IMR-90 (cell line): ENCODE measurements at regions not wholly inside any gene's neighbourhood (a gene's known extent, or its start where the extent isn't known, plus 50 kb on each side); places are given as distances from the start of the nearest gene placed in this dataset.

Source experiments
- ATAC-seq: fragments of 200-7000 bp; cut with Tn5 transposase; 2 replicates; pipeline ENCODE4 v1.9.1; 2020; ENCODE audit warnings: low read depth, mild to moderate bottlenecking, moderate library complexity
- BruUV-seq: library from RNA; stranded (reverse); fragments of 400-500 nt; replicated peaks from 2 replicates; lab custom pipeline; 2021; lab: Mats Ljungman, UMichigan
- CTCF ChIA-PET: fragments of 300-600 bp; formaldehyde crosslinking; extraction: SDS; loops from one replicate; lab custom pipeline; 2021; ENCODE audit warnings: antibody characterized with exemption; lab: Yijun Ruan, JAX
- POLR2A ChIA-PET: fragments of 300-600 bp; sonication (Branson Sonifier 250); formaldehyde crosslinking; loops from one replicate; lab custom pipeline; 2022; ENCODE audit warnings: antibody characterized with exemption; ENCODE audit not compliant: unreplicated experiment; lab: Charles Lee
- DNase-seq: peaks from one replicate; pipeline ENCODE4 v3.0.0; 2013
- H2AFZ ChIP-seq: replicated peaks from 2 replicates; pipeline ENCODE3; 2013; ENCODE audit warnings: low read length, mild to moderate bottlenecking; ENCODE audit not compliant: poor library complexity
- H2AK5ac ChIP-seq: 2 replicates; pipeline ENCODE4 v1.6.1; 2013; ENCODE audit warnings: low read depth, low read length, inconsistent platforms
- H2AK9ac ChIP-seq: replicated peaks from 2 replicates; pipeline ENCODE3; 2013; ENCODE audit warnings: mild to moderate bottlenecking, low read depth, low read length, moderate library complexity; ENCODE audit not compliant: poor library complexity
- H2BK120ac ChIP-seq: 2 replicates; pipeline ENCODE4 v1.6.1; 2013; ENCODE audit warnings: low read depth, low read length, inconsistent platforms
- H2BK15ac ChIP-seq: 3 replicates; pipeline ENCODE4 v1.6.1; 2013; ENCODE audit warnings: low read depth, low read length, inconsistent platforms
- H2BK20ac ChIP-seq: 2 replicates; pipeline ENCODE4 v1.6.1; 2013; ENCODE audit warnings: low read depth, mild to moderate bottlenecking, inconsistent platforms, low read length, moderate library complexity
- H2BK5ac ChIP-seq: 2 replicates; pipeline ENCODE4 v1.6.1; 2013; ENCODE audit warnings: mild to moderate bottlenecking, low read depth, low read length, inconsistent platforms; ENCODE audit not compliant: poor library complexity, severe bottlenecking
- H3K14ac ChIP-seq: replicated peaks from 2 replicates; pipeline ENCODE4 v1.6.1; 2013; ENCODE audit warnings: low read depth, low read length, inconsistent platforms
- H3K18ac ChIP-seq: 2 replicates; pipeline ENCODE4 v1.6.1; 2013; ENCODE audit warnings: low read depth, low read length, control low read depth
- H3K23ac ChIP-seq: 2 replicates; pipeline ENCODE4 v1.6.1; 2013; ENCODE audit warnings: low read depth, low read length, inconsistent platforms
- H3K27ac ChIP-seq: 2 replicates; pipeline ENCODE4 v1.5.1; 2013; ENCODE audit warnings: mild to moderate bottlenecking, control low read depth, low read length; ENCODE audit not compliant: insufficient read depth
- H3K27me3 ChIP-seq: 2 replicates; pipeline ENCODE4 v1.6.1; 2013; ENCODE audit warnings: low read length; ENCODE audit not compliant: control insufficient read depth, insufficient read depth
- H3K36me3 ChIP-seq: 2 replicates; pipeline ENCODE4 v1.6.1; 2013; ENCODE audit warnings: low read length, mixed read lengths; ENCODE audit not compliant: control insufficient read depth, insufficient read depth
- H3K4ac ChIP-seq: 2 replicates; pipeline ENCODE4 v1.6.1; 2013; ENCODE audit warnings: low read depth, low read length, inconsistent platforms
- H3K4me1 ChIP-seq: 2 replicates; pipeline ENCODE4 v1.6.1; 2013; ENCODE audit warnings: low read length, mixed read lengths; ENCODE audit not compliant: control insufficient read depth, insufficient read depth
- H3K4me2 ChIP-seq: 2 replicates; pipeline ENCODE4 v1.6.1; 2013; ENCODE audit warnings: low read depth, mild to moderate bottlenecking, control low read depth, low read length, moderate library complexity
- H3K4me3 ChIP-seq: 2 replicates; pipeline ENCODE4 v1.5.1; 2013; ENCODE audit warnings: low read depth, mild to moderate bottlenecking, control low read depth, low read length, moderate library complexity; ENCODE audit not compliant: insufficient read depth
- H3K56ac ChIP-seq: 2 replicates; pipeline ENCODE4 v1.6.1; 2013; ENCODE audit warnings: low read length, inconsistent platforms; ENCODE audit not compliant: insufficient read depth; ENCODE audit errors: extremely low read depth
- H3K79me1 ChIP-seq, 2 experiments: 2 replicates each; pipeline ENCODE4 v1.6.1; 2013; ENCODE audit warnings: low read length in 2 of 2, inconsistent platforms in 1 of 2, low read depth in 1 of 2
- H3K9ac ChIP-seq: 2 replicates; pipeline ENCODE4 v1.6.1; 2013; ENCODE audit warnings: low read depth, low read length, control low read depth
- H3K9me1 ChIP-seq: 2 replicates; pipeline ENCODE4 v1.6.1; 2013; ENCODE audit warnings: low read length, inconsistent platforms; ENCODE audit not compliant: insufficient read depth
- H3K9me3 ChIP-seq: 2 replicates; pipeline ENCODE4 v1.6.1; 2013; ENCODE audit warnings: low read length; ENCODE audit not compliant: control insufficient read depth, insufficient read depth
- H4K20me1 ChIP-seq: 2 replicates; pipeline ENCODE4 v1.6.1; 2013; ENCODE audit warnings: low read length, inconsistent platforms; ENCODE audit not compliant: insufficient read depth
- H4K5ac ChIP-seq: 2 replicates; pipeline ENCODE4 v1.6.1; 2013; ENCODE audit warnings: mild to moderate bottlenecking, low read depth, low read length, control low read depth
- H4K8ac ChIP-seq, 2 experiments: 2 replicates each; pipeline ENCODE4 v1.6.1; 2013; ENCODE audit warnings: low read depth in 2 of 2, low read length in 2 of 2, control low read depth in 1 of 2, inconsistent platforms in 1 of 2
- H4K91ac ChIP-seq: 2 replicates; pipeline ENCODE4 v1.6.1; 2013; ENCODE audit warnings: low read depth, low read length, inconsistent platforms; ENCODE audit not compliant: insufficient read depth
- BHLHE40 ChIP-seq: fragments of 150-350 bp; IDR thresholded peaks from 2 replicates; pipeline ENCODE4 v1.6.1; 2016; ENCODE audit warnings: mild to moderate bottlenecking, low read depth, low read length
- CHD1 ChIP-seq: IDR thresholded peaks from 2 replicates; pipeline ENCODE4 v1.6.1; 2012; ENCODE audit warnings: low read depth, low read length, improper control_type of control experiment
- FOS ChIP-seq: fragments of 150-350 bp; IDR thresholded peaks from 2 replicates; pipeline ENCODE4 v1.6.1; 2016; ENCODE audit warnings: low read depth, low read length
- MAFK ChIP-seq: IDR thresholded peaks from 2 replicates; pipeline ENCODE4 v1.6.1; 2012; ENCODE audit warnings: low read depth, low read length, improper control_type of control experiment
- NFE2L2 ChIP-seq: fragments of 150-350 bp; IDR thresholded peaks from 2 replicates; pipeline ENCODE4 v1.6.1; 2016; ENCODE audit warnings: low read depth, mild to moderate bottlenecking, low read length
- RAD21 ChIP-seq: IDR thresholded peaks from 2 replicates; pipeline ENCODE4 v1.6.1; 2012; ENCODE audit warnings: low read length, improper control_type of control experiment
- WGBS, 2 experiments: methylation state at CpG; one replicate each; pipeline versions ENCODE4 v1.1.5 to v1.1.7; 2013; ENCODE audit warnings: missing lambda C conversion rate in 2 of 2; ENCODE audit not compliant: insufficient read length in 1 of 2; ENCODE audit errors: extremely low coverage in 2 of 2; 5-methylcytosine and 5-hydroxymethylcytosine counted together
- dilution Hi-C: fragments of 300-500 bp; cut with HindIII; formaldehyde crosslinking; loops from one replicate; pipeline ENCODE4 v1.14.3; 2018; ENCODE audit warnings: low sequenced_read_pairs; ENCODE audit not compliant: unreplicated experiment
- in situ Hi-C: fragments of 300-500 bp; cut with MboI; formaldehyde crosslinking; loops from 3 replicates; pipeline ENCODE4 v1.14.3; 2019; ENCODE audit warnings: low sequenced_read_pairs, inconsistent platforms, mixed read lengths
- intact Hi-C: fragments of 100-400 bp; cut with micrococcal nuclease; formaldehyde crosslinking; loops from 2 replicates; pipeline ENCODE4 v1.10.0; 2022
- TF ChIP-seq, protein P1 (sequence below): fragments of 150-350 bp; IDR thresholded peaks from 2 replicates; pipeline ENCODE4 v1.6.1; 2017; ENCODE audit warnings: mild to moderate bottlenecking, antibody characterized with exemption, low read length, low read depth

DNA sequence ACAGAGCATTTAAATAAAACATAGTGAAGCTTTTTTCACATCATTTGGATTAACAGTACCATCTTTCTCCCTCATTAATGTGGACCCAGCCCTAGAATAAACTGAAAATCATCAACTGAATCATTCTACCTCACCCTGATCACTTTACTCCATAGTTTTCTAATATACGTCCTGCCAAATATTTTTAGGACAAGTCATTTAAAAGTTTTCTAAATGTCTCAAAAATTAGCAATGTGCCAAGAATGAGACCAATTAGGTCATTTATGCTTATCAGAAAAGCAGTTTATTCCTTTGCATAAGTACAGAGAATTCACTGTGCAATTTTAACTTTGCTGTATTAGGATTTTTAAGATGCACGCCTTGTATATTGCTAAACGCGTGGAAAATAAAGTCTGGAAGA lies 284.4 kb downstream of the PIK3R1 start:
- WGBS, 2 experiments, result no CpG with 5 or more reads among the region's 4 CpGs
- no peak for TF ChIP-seq NFE2L2
- no peak for TF ChIP-seq FOS
- TF ChIP-seq MAFK, result no peak
- TF ChIP-seq BHLHE40, result no peak
- TF ChIP-seq CHD1, result no peak
- TF ChIP-seq, protein P1, sequence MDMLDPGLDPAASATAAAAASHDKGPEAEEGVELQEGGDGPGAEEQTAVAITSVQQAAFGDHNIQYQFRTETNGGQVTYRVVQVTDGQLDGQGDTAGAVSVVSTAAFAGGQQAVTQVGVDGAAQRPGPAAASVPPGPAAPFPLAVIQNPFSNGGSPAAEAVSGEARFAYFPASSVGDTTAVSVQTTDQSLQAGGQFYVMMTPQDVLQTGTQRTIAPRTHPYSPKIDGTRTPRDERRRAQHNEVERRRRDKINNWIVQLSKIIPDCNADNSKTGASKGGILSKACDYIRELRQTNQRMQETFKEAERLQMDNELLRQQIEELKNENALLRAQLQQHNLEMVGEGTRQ, result no peak
- no peak for TF ChIP-seq RAD21
- no TSS peak for BruUV-seq

More for the DNA sequence above, 284.4 kb downstream of the PIK3R1 start:
- Histone ChIP-seq H3K36me3 (no peaks in the 10 kb centered on the region), H2AFZ (no peak overlapping the region), H4K20me1 (no peaks in the 10 kb centered on the region), H2BK5ac (peak overlapping the region; percentile 78), H4K8ac (0 out of 4 replicates have a peak overlapping the region, but pooled peaks have one; percentile 18 to 38), H3K4ac (no peak overlapping the region), H3K23ac (no peak overlapping the region), H3K56ac (no peak overlapping the region), H3K9ac (no peak overlapping the region), H2AK5ac (no peak overlapping the region), H3K27ac (peak overlapping the region; percentile 9; the same call in 1 of the 2 replicates), H3K79me1 (no peaks in the 10 kb centered on the region), H3K4me1 (peaks cover 6% of the 10 kb centered on the region; the same call in 1 of the 2 replicates), H3K18ac (peak overlapping the region; percentile 72; the same call in 1 of the 2 replicates), H2BK20ac (peak overlapping the region; percentile 87), H3K4me3 (no peak overlapping the region), H3K9me1 (no peaks in the 10 kb centered on the region), H2AK9ac (no peak overlapping the region), H4K91ac (no peak overlapping the region), H3K4me2 (peak overlapping the region; percentile 45; the same call in 1 of the 2 replicates), H2BK120ac (peak overlapping the region; percentile 80), H2BK15ac (no peak overlapping the region; the same call in 2 of the 3 replicates), H3K27me3 (no peaks in the 10 kb centered on the region), H3K14ac (no peak overlapping the region), H3K9me3 (peaks cover 5% of the 10 kb centered on the region), H4K5ac (peak overlapping the region; percentile 48; the same call in 1 of the 2 replicates)
- intact Hi-C loops (loop anchor here (2.0 kb wide), 1 partner anchor 63 kb away; no protein-coding TSS in a partner anchor), in situ Hi-C loops (no loop called here), dilution Hi-C loops (no loop called here)
- peak; percentile 81 for DNase-seq
- ChIA-PET POLR2A (no interaction called here), CTCF (interaction anchor here (0.6 to 0.7 kb wide), 2 partner anchors 11 to 43 kb away, joined by 7 to 8 read pairs; no protein-coding TSS in a partner anchor)
- peak; percentile 70 for ATAC-seq
